ENCODE measurements at regions not wholly inside any gene's neighbourhood (a gene's known extent, or its start where the extent isn't known, plus 50 kb on each side); places are given as distances from the start of the nearest gene placed in this dataset.

GRCh38 chr1:209435654-209436566, 147.6 kb upstream of the CAMK1G start:
- DNase-seq (ENCODE audit: low read depth) = peak; percentile 82

DNA sequence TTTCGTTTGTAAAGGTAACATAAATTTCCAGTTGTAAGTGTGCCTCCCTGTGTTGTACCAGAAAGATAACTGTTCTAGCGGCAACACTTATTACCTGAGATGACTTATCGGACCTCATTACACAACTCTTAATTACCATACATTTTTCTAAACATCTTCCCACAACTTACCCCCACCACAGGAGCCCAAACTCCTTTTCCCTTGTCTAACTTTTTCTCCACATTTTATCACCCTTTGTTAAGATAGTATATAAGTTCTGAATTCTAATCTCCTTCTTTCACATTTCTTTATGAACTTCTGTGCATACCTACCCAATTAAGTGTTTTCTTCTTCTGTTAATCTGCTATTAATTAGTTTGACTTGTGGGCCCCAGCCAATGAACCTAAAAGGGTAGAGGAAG, 143.7 kb upstream of the CAMK1G start:
- no peak for DNase-seq (ENCODE audit: low read depth)

DNA sequence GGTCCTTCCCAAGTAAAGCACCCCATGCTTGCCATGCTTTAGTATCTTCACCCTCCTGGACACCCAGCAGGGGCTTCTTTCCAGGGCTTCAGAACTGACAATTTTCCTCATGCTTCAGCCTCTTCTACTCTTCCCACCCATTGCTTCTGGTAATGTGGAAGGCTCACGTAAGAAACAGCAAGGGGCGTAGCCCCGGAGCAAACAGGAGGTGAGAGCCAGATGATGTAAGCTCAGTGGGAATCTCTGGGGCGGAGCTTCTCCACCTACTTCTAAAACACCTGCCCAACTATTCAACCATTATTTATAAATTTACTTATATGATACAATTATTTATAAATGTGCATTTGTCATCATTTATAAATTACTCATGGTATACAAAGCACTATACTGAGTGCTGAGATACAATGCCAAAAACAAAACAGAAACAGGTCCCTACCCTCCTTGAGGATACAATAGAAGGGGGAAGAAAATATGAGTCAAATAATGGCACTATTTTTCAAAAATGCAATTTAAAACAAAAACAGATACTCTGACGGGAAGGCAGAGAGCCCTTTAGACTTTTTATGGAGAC, 140.1 kb upstream of the CAMK1G start:
- DNase-seq (ENCODE audit: low read depth) = no peak

- no peak for DNase-seq (ENCODE audit: low read depth)
Measured at GRCh38 chr1:209443975-209444651, 139.4 kb upstream of the CAMK1G start.

GRCh38 chr1:209444961-209445360, 138.6 kb upstream of the CAMK1G start:
- DNase-seq (ENCODE audit: low read depth) = no peak

- DNase-seq (ENCODE audit: low read depth) = no peak
Measured at GRCh38 chr1:209445576-209445975, 137.9 kb upstream of the CAMK1G start.

- DNase-seq (ENCODE audit: low read depth) = no peak
Measured at GRCh38 chr1:209446356-209446755, 137.2 kb upstream of the CAMK1G start.

GRCh38 chr1:209454340-209454994, 129.0 kb upstream of the CAMK1G start:
- DNase-seq (ENCODE audit: low read depth) = no peak

DNA sequence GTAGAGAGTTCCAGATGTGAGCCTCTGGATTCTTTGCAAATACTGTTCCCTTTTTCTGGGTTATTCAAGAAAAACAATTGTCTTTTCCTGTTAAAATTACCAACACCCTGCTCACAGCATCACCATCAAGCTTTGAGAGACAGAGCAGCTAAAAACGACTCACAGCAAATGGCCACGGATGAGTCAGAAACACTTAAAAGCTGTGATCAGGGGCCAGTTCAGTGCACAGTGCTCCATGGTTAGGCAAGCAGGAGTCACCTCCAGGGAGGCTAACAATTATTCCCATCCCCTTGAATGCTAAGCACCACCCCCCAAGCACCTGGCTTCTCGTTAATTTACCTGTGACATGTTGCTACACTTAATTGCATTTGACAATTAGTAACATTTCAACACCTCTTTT, 128.4 kb upstream of the CAMK1G start:
- DNase-seq (ENCODE audit: low read depth) = peak; percentile 49

DNA sequence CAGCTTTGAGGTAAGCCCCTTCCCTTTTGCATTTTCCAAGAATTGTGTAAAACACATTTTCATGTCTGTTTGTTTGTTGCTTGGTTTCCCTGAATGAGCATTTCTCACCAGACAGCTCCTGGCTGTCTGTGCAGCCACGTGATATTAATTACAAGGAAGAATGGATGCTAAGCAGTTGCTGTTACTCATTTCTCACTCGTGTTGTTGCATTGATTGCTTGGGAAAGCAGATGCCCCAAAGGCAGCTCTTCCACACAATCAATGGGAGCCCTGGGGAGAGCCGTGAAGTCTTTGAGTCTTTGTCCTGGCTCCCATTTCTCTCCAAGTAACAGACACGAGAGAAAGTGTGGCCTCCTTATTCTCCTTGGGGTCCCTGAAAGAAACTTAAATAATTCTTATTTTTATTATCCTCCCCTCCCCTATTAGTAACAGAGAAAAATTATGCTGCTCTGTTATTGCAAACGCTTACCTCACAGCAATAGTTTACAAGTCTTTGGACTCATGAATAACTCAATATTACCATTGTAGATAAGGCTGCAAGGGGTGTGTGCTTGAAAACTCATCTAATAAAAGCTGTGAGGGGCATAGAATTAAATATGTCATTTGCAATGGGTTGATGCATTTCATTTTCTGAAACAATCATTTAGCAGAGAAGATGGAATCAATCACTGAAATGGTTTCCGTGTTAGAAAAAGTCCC, 127.7 kb upstream of the CAMK1G start:
- DNase-seq (ENCODE audit: low read depth) = no peak

DNA sequence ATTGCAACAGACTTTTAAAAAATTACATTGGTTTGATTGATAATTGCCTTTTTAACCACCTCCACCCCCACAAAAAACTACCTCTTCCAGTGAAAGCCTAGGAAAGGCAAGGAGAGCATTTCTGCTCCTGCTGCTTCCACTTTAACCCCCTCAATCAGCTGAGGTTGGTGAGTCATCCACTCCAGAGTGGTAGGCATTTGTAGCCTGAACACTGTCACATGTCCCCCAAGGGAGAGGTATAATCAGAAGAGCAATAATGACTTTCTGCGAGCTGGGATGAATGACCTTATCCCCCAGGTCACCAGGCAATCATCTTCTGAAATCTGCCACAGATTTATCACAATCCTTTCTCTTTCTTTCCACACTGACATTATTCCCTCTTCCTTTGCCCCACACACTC, 126.6 kb upstream of the CAMK1G start:
- peak; percentile 61 for DNase-seq (ENCODE audit: low read depth)

GRCh38 chr1:209457401-209458125, 126.0 kb upstream of the CAMK1G start:
- DNase-seq (ENCODE audit: low read depth) = no peak

DNA sequence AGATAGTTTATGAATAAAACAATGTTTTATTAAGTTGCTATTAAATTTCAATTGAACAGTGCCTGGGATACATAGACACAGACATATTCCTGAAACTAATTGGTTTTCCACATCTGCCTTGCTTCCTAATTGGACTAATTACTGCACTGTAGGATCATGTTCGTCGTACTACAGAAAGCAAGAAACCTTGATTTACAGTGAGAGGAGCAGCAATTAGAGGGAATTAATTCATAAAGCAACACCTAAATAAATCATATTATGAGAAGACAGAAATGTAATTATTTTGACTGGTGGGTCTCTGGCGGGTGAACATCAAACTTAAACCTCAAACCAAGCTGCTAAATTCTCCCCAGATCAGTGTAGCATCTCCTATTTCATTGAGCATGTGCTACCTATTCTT, 124.6 kb upstream of the CAMK1G start:
- DNase-seq (ENCODE audit: low read depth) = no peak

DNA sequence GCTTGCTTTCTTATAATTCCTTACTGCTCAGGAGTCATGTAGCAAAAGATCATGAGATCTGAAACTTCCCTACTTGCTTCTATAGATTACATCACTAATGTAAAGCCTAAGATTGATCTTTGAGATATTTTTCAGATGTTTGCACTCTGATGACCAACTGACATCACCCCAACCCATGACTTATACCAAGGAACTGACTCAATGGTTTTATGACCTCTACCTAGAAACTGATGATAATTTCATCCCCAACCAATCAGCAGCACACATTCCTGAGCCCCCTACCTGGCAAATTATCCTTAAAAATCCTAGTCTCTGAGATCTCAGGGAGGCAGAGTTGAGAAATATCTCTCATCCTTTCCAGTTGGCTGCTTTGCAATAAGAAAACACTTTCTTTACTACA, 122.3 kb upstream of the CAMK1G start:
- DNase-seq (ENCODE audit: low read depth) = no peak

GRCh38 chr1:209462433-209462832, 121.1 kb upstream of the CAMK1G start:
- DNase-seq (ENCODE audit: low read depth) = no peak

DNA sequence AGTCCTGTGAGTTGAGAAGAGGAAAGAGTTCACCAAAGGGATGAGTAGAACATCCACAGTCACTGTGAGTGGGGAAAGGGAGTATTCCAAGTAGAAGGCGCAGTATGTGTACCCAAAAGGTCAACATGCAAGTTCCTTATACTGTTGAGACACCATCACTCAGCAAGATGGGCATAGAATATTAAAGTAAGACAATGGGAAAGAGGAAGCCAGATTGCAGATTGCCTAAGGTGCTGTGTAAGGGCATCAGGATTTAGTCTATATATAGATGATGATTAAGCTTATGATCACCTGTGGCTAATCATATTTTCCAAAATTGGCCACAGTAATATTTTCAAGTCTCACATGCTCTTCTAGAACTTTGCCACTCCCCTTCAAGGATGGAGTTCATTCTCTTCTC, 120.1 kb upstream of the CAMK1G start:
- no peak for DNase-seq (ENCODE audit: low read depth)

DNA sequence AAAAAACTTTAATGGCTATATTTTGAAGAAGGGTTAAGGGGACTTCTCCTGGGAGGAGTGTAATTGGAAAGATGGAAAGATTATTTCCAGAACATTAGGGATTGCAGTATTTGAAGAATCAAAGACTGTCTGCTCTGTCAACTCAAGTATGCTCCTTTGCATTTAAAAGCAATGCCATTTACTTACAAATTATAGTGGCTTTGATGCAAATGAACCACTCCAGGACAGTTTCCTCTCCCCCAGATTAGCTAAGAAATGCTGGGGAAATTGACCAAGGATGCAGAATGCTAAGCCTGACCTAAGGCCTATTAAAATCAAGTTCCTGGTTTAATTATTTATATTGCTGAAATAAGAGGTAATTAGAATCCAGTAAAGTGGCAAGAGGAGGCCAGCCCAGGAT, 110.5 kb upstream of the CAMK1G start:
- no peak for DNase-seq (ENCODE audit: low read depth)

DNA sequence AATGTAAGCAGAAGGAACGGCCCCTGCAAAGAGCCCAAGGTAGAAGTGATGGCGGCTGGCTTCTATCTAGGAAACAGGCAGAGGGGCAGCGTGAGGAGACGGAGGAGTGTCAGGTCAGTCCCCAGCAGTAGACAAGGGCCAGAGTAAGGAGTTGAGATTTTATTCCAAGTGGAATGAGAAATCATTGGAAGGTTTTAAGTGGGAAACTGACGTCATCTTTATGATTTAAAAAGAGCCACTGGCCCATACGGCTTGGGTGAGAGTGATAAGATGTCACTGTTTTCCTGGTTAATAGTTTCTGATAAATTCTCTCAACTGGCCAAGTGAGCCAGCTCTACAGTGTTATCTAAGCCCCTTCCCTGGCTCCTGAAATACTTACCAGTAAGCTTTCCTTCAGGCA, 103.2 kb upstream of the CAMK1G start:
- DNase-seq (ENCODE audit: low read depth) = no peak

GRCh38 chr1:209483691-209484090, 99.8 kb upstream of the CAMK1G start:
- no peak for DNase-seq (ENCODE audit: low read depth)

GRCh38 chr1:209484429-209484828, 99.1 kb upstream of the CAMK1G start:
- DNase-seq (ENCODE audit: low read depth) = peak; percentile 39

DNA sequence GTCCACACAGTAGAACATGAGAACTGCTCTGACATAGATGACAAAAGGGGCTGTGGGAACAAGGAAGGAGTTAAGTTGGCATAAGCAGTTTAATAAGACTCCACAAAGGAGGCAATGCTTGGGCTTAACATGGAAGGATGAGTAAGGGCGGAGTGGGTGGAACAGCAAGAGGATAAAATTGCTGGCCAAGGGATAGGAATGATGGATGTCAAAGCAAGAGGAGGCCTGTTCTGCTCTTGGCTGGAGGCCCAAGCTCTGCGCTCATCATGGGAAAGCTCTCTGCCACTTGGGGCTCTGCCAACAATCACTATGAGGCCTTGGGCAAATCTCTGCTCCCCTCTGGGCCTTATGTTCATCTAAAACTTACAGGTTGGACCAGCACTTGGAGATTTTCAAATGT, 98.3 kb upstream of the CAMK1G start:
- DNase-seq (ENCODE audit: low read depth) = peak; percentile 77

All from myocyte (in vitro differentiated cells).